ENCODE measurements at regions not wholly inside any gene's neighbourhood (a gene's known extent, or its start where the extent isn't known, plus 50 kb on each side); places are given as distances from the start of the nearest gene placed in this dataset.

- intact Hi-C loops (cut with DNase I; ENCODE audit: low total_unique reads) (no loop called here), in situ Hi-C loops (cut with MboI; ENCODE audit: low pct_ligation_motif_present in 1 of 4, low pct_unique_long_range_greater_than_20kb in 1 of 4, low sequenced_read_pairs in 3 of 4) (no loop called here)
- H3K27me3 ChIP-seq = no peaks in the 10 kb centered on the region
- no peak overlapping the region for H3K4me3 ChIP-seq
- no peak for DNase-seq
- H3K36me3 ChIP-seq = no peaks in the 10 kb centered on the region
- no peaks in the 10 kb centered on the region for H3K4me1 ChIP-seq
- TF ChIP-seq POLR2A (IDR thresholded peaks at IDR 0.05) = no peak
- no peak for TF ChIP-seq CTCF (IDR thresholded peaks at IDR 0.05)
- no peak for TF ChIP-seq POLR2AphosphoS5 (IDR thresholded peaks at IDR 0.05)
- no peak for TF ChIP-seq EP300 (IDR thresholded peaks at IDR 0.05; ENCODE audit: low read depth)
- no peaks in the 10 kb centered on the region for H3K9me3 ChIP-seq
- H3K27ac ChIP-seq = no peak overlapping the region
Observed at GRCh38 chr5:60483050-60483449, 216.9 kb downstream of the DEPDC1B start.

- Histone ChIP-seq H3K27me3 (no peaks in the 10 kb centered on the region), H3K4me3 (no peak overlapping the region), H3K36me3 (no peaks in the 10 kb centered on the region), H3K9me3 (no peaks in the 10 kb centered on the region), H3K27ac (no peak overlapping the region), H3K4me1 (no peaks in the 10 kb centered on the region)
- intact Hi-C loops (cut with DNase I; ENCODE audit: low total_unique reads) = no loop called here
- no peak for DNase-seq
- 11 to 25% methylated on average over 1 of the region's 1 CpG for WGBS, 2 donors (ENCODE audit: low coverage in 1 of 2)
- TF ChIP-seq POLR2A (IDR thresholded peaks at IDR 0.05) = no peak
- TF ChIP-seq EP300 (IDR thresholded peaks at IDR 0.05; ENCODE audit: low read depth) = no peak
- no peak for TF ChIP-seq POLR2AphosphoS5 (IDR thresholded peaks at IDR 0.05)
- TF ChIP-seq CTCF (IDR thresholded peaks at IDR 0.05) = no peak
- in situ Hi-C loops (cut with MboI; ENCODE audit: low pct_ligation_motif_present in 1 of 4, low pct_unique_long_range_greater_than_20kb in 1 of 4, low sequenced_read_pairs in 3 of 4) = no loop called here
Observed at GRCh38 chr5:60482301-60482700, 217.7 kb downstream of the DEPDC1B start.

GRCh38 chr5:60479542-60479941 is 220.4 kb downstream of the DEPDC1B start:
- intact Hi-C loops (cut with DNase I; ENCODE audit: low total_unique reads) (no loop called here), in situ Hi-C loops (cut with MboI; ENCODE audit: low pct_ligation_motif_present in 1 of 4, low pct_unique_long_range_greater_than_20kb in 1 of 4, low sequenced_read_pairs in 3 of 4) (loop anchor here in 1 of 4 donors (10.0 kb wide), 1 partner anchor 55 kb away; no protein-coding TSS in a partner anchor)
- no peak for TF ChIP-seq POLR2A (IDR thresholded peaks at IDR 0.05)
- no peak for TF ChIP-seq CTCF (IDR thresholded peaks at IDR 0.05)
- no peak for DNase-seq
- Histone ChIP-seq H3K36me3 (no peaks in the 10 kb centered on the region), H3K4me3 (no peak overlapping the region), H3K4me1 (no peaks in the 10 kb centered on the region), H3K27ac (no peak overlapping the region), H3K27me3 (no peaks in the 10 kb centered on the region), H3K9me3 (no peaks in the 10 kb centered on the region)
- 72 to 92% methylated on average over 2 of the region's 2 CpGs for WGBS, 2 donors (ENCODE audit: low coverage in 1 of 2)

GRCh38 chr5:60477849-60478248 is 222.1 kb downstream of the DEPDC1B start:
- Histone ChIP-seq H3K27me3 (no peaks in the 10 kb centered on the region), H3K36me3 (no peaks in the 10 kb centered on the region), H3K9me3 (no peaks in the 10 kb centered on the region), H3K4me3 (no peak overlapping the region), H3K27ac (no peak overlapping the region), H3K4me1 (no peaks in the 10 kb centered on the region)
- in situ Hi-C loops (cut with MboI; ENCODE audit: low pct_ligation_motif_present in 1 of 4, low pct_unique_long_range_greater_than_20kb in 1 of 4, low sequenced_read_pairs in 3 of 4) = loop anchor here in 1 of 4 donors (10.0 kb wide), 1 partner anchor 53 kb away; no protein-coding TSS in a partner anchor
- intact Hi-C loops (cut with DNase I; ENCODE audit: low total_unique reads) = no loop called here
- TF ChIP-seq POLR2AphosphoS5 (IDR thresholded peaks at IDR 0.05) = no peak
- TF ChIP-seq CTCF (IDR thresholded peaks at IDR 0.05) = no peak
- no peak for TF ChIP-seq EP300 (IDR thresholded peaks at IDR 0.05; ENCODE audit: low read depth)
- no peak for TF ChIP-seq POLR2A (IDR thresholded peaks at IDR 0.05)
- DNase-seq = no peak

Measured in transverse colon (tissue), 4 donors.